B cell (primary cell): ENCODE measurements at regions not wholly inside any gene's neighbourhood (a gene's known extent, or its start where the extent isn't known, plus 50 kb on each side); places are given as distances from the start of the nearest gene placed in this dataset.

Experiments used
- EZH2 ChIP-seq: IDR thresholded peaks from 2 replicates; pipeline ENCODE4 v1.6.1; 2012; ENCODE audit warnings: borderline replicate concordance, low read depth, mild to moderate bottlenecking, moderate library complexity, low read length; ENCODE audit not compliant: insufficient read depth, poor library complexity, severe bottlenecking
- TF ChIP-seq, protein P1 (sequence below): fragments of 200-600 bp; IDR thresholded peaks from one replicate; pipeline ENCODE4 v1.8.0; 2022; ENCODE audit warnings: antibody characterized with exemption, mild to moderate bottlenecking

DNA sequence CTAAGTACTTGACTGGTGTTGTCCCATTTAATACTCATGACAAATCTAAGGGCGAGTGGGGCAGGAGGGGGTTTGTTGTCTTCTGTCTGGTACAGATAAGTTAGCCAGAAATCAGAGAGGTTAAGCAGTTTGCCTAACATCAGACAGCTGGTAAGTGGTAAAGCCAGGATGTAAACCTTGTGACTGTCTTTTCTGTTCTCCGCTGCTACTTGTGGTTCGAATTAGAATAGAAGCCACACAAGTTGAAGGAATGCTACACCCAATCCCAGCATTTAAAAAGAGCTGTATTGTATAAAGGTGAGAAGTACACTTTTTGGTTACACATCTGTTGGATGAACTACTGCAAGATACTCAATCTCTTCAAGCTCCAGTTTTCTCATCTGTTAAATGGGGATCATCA lies 474.7 kb upstream of the SUCLG2 start:
- TF ChIP-seq, protein P1, sequence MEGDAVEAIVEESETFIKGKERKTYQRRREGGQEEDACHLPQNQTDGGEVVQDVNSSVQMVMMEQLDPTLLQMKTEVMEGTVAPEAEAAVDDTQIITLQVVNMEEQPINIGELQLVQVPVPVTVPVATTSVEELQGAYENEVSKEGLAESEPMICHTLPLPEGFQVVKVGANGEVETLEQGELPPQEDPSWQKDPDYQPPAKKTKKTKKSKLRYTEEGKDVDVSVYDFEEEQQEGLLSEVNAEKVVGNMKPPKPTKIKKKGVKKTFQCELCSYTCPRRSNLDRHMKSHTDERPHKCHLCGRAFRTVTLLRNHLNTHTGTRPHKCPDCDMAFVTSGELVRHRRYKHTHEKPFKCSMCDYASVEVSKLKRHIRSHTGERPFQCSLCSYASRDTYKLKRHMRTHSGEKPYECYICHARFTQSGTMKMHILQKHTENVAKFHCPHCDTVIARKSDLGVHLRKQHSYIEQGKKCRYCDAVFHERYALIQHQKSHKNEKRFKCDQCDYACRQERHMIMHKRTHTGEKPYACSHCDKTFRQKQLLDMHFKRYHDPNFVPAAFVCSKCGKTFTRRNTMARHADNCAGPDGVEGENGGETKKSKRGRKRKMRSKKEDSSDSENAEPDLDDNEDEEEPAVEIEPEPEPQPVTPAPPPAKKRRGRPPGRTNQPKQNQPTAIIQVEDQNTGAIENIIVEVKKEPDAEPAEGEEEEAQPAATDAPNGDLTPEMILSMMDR: no peak
- TF ChIP-seq EZH2: no peak
